Mesenteric fat pad (tissue), 1 donor: ENCODE measurements at regions not wholly inside any gene's neighbourhood (a gene's known extent, or its start where the extent isn't known, plus 50 kb on each side); places are given as distances from the start of the nearest gene placed in this dataset.

Source experiments
- DNase-seq: peaks from one replicate; pipeline ENCODE4 v3.0.0-alpha.2; 2020; ENCODE audit warnings: low spot score
- donor health status: DM: yes; HTN: yes; CAD: no.

- no peak for DNase-seq
Observed at GRCh38 chr22:22098457-22099193, 116.0 kb upstream of the TOP3B start.

GRCh38 chr22:22097727-22098228, 115.2 kb upstream of the TOP3B start:
- DNase-seq: no peak

GRCh38 chr22:22094921-22095320, 112.3 kb upstream of the TOP3B start:
- DNase-seq: no peak

DNA sequence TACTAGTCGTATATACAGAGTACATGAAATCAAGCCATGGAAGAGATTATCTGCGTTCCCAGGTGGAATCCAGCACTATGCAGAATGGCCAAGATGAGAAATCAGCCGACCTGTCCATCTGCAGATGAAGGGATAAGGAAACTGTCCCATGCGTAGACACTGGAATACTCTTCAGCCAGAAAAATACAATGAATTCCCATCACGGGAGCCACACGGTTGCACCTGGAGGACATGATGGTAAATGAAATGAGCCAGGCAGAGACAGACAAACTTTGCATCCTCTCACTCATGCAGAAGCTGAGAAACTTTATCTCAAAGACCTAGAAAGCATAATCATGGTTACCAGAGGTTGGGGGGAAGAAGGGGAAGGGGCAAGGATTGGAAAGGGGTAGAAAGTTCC, 111.9 kb upstream of the TOP3B start:
- DNase-seq: no peak

DNA sequence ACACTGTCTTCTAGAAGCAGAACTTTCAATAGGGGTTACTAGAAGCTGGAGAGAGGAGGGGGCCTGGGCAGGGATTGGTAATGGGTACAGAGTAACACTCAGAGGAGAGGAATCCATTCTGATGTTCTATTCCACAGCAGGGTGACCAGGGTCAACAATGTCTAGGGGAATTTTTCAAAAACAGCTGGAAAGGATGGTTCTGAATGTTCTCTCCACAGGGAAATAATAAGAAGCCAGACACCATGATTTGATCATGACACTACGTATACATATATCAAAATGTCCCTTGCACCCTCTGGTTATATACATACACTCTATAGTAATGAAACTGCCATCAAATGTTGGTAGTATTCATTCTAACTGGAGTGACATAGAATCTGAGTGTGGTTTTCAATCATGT, 111.2 kb upstream of the TOP3B start:
- DNase-seq: no peak

- no peak for DNase-seq
Observed at GRCh38 chr22:22092974-22093373, 110.4 kb upstream of the TOP3B start.

GRCh38 chr22:22092101-22092500, 109.5 kb upstream of the TOP3B start:
- no peak for DNase-seq

- DNase-seq: no peak
Observed at GRCh38 chr22:22091400-22091878, 108.9 kb upstream of the TOP3B start.

- DNase-seq: no peak
Observed at GRCh38 chr22:22090650-22091399, 108.2 kb upstream of the TOP3B start.

DNA sequence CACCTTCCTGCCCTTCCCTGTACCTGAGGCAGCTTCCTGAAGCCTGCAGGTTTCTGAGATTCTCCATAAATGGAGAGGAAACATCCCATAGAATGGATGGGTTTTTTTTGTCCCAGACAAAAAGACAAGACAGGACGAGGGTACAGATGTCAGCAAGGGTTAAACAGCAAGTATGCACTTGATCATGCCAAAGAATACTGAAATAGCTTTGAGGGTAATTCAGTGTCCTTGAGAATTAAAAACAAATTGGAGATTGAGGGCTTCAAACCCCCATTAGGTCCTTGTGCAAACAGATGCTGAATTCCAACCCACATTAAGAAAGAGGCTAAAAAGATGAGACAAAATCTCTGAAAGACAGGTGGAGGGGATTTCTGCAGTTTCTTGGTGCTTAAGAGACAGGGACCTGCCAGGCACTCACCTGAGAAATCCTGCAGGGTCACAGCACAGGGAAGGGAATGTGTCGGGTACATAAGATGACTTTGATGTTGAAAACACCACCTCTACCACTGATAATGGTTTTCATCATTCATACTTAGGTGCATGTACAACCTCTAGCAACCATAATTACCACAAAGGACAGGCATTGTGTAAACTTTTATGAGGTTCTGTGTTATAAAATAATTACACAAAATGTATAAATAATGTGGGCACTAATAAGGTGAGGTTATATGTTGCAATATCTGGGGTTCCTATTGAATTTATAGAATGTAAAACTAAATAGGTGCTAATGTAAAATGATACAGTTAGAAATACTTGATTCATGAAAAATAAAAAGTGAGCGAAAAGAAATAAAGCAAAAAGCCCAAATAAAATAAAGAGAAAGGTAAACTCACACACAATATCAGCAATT, 107.1 kb upstream of the TOP3B start:
- no peak for DNase-seq

DNA sequence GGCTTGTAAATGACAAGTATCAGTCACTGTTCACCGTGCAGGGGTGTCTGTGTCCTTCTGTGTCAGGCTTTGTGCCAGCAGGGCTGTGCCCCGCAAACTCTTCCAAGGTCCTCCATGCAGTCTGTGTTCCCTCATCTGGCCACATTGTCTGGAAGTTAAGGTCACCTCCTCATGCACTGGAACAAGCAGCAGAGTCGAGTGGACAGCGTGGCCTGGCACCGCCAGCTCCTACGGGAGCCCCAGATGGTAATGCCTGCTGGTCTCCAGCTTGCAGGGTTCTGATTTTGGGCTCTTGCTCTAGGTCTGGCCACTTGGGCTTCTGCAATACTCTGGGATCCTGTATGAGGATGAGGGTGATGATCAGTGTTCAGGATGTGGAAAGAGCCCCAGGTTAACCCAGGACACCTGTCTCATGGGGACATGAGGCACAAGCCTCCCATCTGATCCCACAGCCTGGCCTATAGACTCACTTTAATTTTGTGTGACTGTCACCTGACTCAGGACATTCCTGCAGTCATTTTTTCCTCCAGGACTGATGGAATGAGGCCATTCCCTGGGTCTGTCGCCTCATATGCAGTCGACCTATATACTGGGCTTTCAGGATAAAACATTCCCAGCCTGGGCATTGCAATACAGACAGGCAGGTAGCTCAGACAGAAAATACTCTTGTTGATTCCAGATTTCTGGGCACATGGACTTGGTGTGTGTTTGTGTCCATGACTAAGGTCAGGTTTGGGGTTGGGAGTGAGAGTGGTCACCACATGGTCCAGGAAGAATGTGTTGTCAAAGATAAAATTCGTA, 106.3 kb upstream of the TOP3B start:
- no peak for DNase-seq

DNA sequence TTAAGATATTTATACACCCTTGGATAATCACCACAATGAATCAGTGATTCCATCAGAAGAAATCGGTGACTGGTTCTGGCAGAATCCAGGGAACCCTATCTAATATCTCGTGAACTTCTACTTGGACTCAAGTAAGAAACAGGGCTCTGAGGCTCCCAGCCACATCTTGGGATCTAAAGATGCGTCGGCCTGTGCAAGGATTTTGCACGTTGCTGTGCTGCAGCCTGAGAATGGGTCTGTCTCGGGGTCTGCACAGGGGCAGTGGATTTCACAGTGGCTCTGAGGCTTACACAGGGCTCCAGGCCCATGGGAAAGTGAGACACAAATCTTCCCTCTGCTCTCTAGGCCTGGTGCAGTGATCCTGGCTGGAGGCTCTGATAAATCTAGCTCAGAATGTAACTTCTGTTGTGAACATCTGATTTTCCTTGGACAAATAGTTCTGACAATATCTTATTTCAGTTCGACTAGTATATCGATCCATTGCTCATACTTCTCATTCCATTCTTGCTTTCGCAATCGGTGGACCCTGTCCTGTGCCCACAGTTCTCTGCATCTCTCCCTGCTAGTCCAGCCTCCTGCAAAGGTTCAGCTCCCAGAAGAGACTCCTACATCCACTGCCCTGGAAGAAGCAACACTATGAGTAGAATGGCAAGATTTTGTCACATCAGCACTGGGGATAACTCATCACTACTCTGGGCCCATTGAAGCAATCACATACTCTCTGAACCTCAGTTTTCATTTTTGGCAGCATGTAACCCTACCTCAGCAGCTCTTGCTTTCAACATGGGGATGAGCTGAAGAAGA, 105.5 kb upstream of the TOP3B start:
- DNase-seq: no peak

GRCh38 chr22:22086501-22087158, 104.0 kb upstream of the TOP3B start:
- no peak for DNase-seq

DNA sequence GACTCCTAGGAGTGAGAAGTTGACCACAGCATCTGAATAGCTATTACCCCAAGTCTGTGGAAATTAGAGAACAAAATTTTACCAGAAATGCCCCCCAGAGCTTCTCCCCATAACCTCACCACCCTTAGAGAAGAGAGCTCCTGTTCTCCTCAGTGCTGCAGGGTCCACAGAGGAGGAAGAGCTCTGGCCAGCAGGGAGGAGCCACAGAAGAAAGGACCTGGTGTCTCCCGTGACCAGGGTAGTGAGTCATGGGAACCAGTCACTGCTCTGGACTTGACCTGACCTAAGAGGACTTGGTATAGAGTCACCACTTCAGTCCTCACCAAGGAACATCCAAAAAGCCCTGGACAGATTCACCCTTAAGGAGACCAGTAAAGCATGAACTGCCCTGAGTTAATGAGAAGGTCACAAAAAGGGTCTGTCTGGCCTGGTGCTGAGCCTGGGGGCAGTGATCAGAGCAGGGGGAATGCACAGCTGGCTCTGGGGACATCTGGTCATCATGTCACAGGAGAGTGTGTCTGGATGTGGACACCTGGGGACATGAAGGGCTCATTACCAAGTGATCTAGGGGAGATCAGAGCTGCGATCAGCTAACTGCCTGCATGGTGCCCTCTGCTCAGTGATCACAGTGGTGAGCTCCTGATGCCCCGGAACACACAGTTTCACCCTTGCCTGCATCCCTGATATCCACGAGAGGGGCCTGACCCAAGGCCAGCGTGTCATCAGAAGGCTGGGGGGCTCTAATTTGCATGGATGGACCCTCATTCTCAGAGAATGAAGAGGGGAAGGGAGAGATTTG, 103.3 kb upstream of the TOP3B start:
- no peak for DNase-seq

DNA sequence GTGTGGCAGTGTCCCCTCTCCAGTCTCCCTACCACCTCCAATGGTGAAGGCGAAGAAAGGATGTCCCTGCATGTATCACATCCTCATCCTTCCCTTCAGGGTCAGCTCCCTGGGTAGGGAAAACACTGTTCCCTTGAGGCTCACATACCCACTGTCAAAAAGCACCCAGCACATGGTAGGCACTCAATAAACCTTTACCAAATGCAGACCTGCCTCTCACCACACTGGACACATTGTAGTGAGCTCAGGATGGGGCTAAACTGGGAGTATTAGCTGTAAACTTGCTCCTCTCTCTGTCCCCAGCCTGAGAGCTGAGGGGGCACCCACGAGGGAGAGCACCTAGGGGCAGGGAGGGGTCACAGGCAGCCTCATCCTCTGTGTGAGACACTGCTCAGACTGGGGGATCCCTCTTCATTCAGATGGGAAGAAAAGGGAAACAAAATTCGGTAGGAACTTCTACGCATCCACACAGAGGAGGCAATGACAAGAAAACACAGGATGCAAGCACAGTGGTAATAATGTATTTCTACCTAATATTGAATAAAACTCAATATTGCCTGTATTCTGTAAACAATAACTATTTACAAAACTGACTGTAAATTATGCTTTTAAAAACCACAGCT, 101.6 kb upstream of the TOP3B start:
- no peak for DNase-seq

DNA sequence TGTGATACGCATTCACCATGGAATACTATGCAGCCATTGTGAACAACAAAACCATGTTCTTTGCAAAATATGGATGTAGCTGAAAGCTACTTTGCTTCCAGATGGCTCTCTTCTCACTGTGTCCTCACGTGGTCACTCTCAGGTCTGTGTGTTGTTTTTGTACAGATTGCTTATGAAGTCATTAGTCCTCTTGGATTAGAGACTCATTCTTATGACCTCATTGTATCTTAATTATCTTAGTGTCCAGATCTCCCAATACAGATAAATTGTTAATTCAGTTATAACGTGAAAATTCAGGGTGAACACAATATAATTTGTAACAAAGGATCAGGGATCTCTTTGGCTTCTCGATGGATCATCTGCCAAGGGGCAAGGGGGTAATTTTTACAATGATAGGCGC, 100.4 kb upstream of the TOP3B start:
- DNase-seq: no peak

DNA sequence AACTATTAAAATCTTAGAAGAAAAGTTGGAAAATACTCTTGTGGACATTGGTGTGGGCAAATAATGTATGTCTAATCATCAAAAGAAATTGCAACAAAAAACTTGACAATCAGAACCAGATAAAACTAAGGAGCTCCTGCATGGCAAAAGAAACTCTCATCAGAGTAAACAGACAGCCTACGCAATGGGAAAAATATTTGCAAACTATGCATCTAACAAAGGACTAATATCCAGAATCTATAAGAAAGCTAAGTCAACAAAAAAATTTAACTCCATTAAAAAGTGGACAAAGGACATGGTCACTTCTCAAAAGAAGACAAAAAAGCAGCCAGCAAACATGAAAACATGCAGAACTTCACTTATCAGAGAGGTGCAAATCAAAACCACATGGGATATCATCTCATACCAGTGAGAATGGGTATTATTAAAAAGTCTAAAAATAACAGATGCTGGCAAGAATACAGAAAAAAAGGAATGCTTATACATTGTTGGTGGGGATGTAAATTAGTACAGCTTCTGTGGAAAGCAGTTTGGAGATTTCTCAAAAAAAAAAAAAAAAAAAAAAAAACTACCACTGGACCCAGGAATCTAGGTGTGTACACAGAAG, 99.7 kb upstream of the TOP3B start:
- no peak for DNase-seq

- no peak for DNase-seq
Observed at GRCh38 chr22:22080270-22080669, 97.7 kb upstream of the TOP3B start.
